Neural cell (in vitro differentiated cells): ENCODE measurements at regions not wholly inside any gene's neighbourhood (a gene's known extent, or its start where the extent isn't known, plus 50 kb on each side); places are given as distances from the start of the nearest gene placed in this dataset.

Experiments used
- CTCF ChIP-seq: fragments of 450-650 bp; IDR thresholded peaks from 2 replicates; pipeline ENCODE4 v1.5.1; 2014; ENCODE audit warnings: antibody characterized with exemption, mild to moderate bottlenecking, moderate library complexity; ENCODE audit not compliant: poor library complexity, severe bottlenecking
- EP300 ChIP-seq: fragments of 450-650 bp; conservative IDR thresholded peaks from 2 replicates; pipeline ENCODE4 v1.6.1; 2014; ENCODE audit warnings: antibody characterized with exemption, mild to moderate bottlenecking, moderate library complexity; ENCODE audit not compliant: poor library complexity, severe bottlenecking
- EZH2 ChIP-seq: fragments of 200-600, 300-800 bp; shearing (Covaris generic), sonication (generic); IDR thresholded peaks from 2 replicates; pipeline ENCODE4 v1.6.1; 2014; ENCODE audit warnings: antibody characterized with exemption, low read length, borderline replicate concordance, mild to moderate bottlenecking; ENCODE audit not compliant: insufficient read depth, poor library complexity, severe bottlenecking
- MXI1 ChIP-seq: fragments of 450-650 bp; conservative IDR thresholded peaks from 2 replicates; pipeline ENCODE4 v1.6.1; 2014; ENCODE audit warnings: antibody characterized with exemption, mild to moderate bottlenecking; ENCODE audit not compliant: poor library complexity, severe bottlenecking
- POLR2AphosphoS5 ChIP-seq: IDR thresholded peaks from 2 replicates; pipeline ENCODE4 v1.6.1; 2012
- RAD21 ChIP-seq: fragments of 450-650 bp; conservative IDR thresholded peaks from 2 replicates; pipeline ENCODE4 v1.6.1; 2014; ENCODE audit warnings: antibody characterized with exemption, mild to moderate bottlenecking, moderate library complexity
- TAF1 ChIP-seq: IDR thresholded peaks from 2 replicates; pipeline ENCODE4 v1.6.1; 2012; ENCODE audit warnings: low read depth
- TF ChIP-seq, protein P1 (sequence below): IDR thresholded peaks from 2 replicates; pipeline ENCODE4 v1.6.1; 2012; ENCODE audit warnings: borderline replicate concordance

DNA sequence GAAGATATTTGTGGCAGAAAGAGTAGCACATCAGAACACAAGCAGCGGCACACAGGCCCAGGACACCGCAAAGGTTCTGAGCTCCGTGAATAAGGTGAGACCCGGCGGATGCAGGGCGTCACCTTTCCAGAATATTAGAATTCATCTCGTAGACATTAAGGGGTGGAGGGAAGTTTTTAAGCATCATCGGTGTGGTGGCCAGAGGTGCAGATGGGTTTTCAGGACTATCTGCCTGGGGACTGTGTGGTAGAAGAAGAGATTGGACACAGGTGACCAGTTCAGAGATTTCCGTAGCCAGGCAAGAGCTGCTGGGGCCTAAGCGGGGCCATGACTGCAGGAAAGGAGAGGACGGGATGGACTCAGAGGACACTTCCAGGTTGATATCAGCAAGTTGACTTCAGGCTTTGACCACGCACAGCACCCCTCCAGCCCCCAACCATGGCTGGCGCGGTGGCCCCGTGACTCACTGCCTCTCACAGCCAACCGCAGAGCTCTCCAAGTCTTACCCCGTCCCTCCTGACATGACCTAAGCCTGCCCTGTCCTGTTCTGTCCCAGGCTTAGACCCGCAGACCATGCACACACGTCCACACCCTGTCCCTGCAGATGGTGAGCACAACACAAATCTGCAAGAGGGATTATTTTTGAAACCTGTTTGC, 97.2 kb downstream of the OAT start:
- TF ChIP-seq, protein P1, sequence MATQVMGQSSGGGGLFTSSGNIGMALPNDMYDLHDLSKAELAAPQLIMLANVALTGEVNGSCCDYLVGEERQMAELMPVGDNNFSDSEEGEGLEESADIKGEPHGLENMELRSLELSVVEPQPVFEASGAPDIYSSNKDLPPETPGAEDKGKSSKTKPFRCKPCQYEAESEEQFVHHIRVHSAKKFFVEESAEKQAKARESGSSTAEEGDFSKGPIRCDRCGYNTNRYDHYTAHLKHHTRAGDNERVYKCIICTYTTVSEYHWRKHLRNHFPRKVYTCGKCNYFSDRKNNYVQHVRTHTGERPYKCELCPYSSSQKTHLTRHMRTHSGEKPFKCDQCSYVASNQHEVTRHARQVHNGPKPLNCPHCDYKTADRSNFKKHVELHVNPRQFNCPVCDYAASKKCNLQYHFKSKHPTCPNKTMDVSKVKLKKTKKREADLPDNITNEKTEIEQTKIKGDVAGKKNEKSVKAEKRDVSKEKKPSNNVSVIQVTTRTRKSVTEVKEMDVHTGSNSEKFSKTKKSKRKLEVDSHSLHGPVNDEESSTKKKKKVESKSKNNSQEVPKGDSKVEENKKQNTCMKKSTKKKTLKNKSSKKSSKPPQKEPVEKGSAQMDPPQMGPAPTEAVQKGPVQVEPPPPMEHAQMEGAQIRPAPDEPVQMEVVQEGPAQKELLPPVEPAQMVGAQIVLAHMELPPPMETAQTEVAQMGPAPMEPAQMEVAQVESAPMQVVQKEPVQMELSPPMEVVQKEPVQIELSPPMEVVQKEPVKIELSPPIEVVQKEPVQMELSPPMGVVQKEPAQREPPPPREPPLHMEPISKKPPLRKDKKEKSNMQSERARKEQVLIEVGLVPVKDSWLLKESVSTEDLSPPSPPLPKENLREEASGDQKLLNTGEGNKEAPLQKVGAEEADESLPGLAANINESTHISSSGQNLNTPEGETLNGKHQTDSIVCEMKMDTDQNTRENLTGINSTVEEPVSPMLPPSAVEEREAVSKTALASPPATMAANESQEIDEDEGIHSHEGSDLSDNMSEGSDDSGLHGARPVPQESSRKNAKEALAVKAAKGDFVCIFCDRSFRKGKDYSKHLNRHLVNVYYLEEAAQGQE, result no peak
- TF ChIP-seq EZH2, result no peak
- TF ChIP-seq POLR2AphosphoS5, result no peak
- TF ChIP-seq EP300, result no peak
- TF ChIP-seq CTCF, result no peak
- no peak for TF ChIP-seq TAF1
- no peak for TF ChIP-seq RAD21
- no peak for TF ChIP-seq MXI1
